Heart right ventricle (tissue), 16 donors: ENCODE measurements at regions not wholly inside any gene's neighbourhood (a gene's known extent, or its start where the extent isn't known, plus 50 kb on each side); places are given as distances from the start of the nearest gene placed in this dataset.

Source experiments
- ATAC-seq, 8 donors: fragments of 200-7000 bp; cut with Tn5 transposase; one replicate each; pipeline ENCODE4 v1.9.1; 2020; ENCODE audit warnings: mild to moderate bottlenecking in 8 of 8, moderate library complexity in 8 of 8, moderate number of reproducible peaks in 1 of 8
- DNase-seq, 2 donors: peaks; one replicate each; pipeline ENCODE4 v3.0.0-alpha.2; 2020
- H3K27ac ChIP-seq, 10 donors: fragments of 200-600 bp; sonication (generic) in 2 of 10; one replicate each; pipeline versions ENCODE4 v1.5.0 to v1.8.0; 2020 to 2022; ENCODE audit warnings: mild to moderate bottlenecking in 3 of 10
- H3K27me3 ChIP-seq, 7 donors: fragments of 200-600 bp; one replicate each; pipeline ENCODE4 v1.8.0; 2021 to 2022; ENCODE audit warnings: mild to moderate bottlenecking in 2 of 7
- H3K36me3 ChIP-seq, 9 donors: fragments of 200-600 bp; sonication (generic) in 1 of 9; one replicate each; pipeline versions ENCODE4 v1.5.0 to v1.8.0; 2020 to 2022; ENCODE audit warnings: mild to moderate bottlenecking in 2 of 9
- H3K4me1 ChIP-seq, 9 donors: fragments of 200-600 bp; sonication (generic) in 1 of 9; one replicate each; pipeline versions ENCODE4 v1.5.0 to v1.8.0; 2020 to 2022; ENCODE audit warnings: mild to moderate bottlenecking in 4 of 9
- H3K4me3 ChIP-seq, 10 donors: fragments of 200-600 bp; sonication (generic) in 2 of 10; one replicate each; pipeline versions ENCODE4 v1.5.0 to v1.8.0; 2020 to 2022; ENCODE audit warnings: mild to moderate bottlenecking in 7 of 10, moderate library complexity in 2 of 10
- H3K9me3 ChIP-seq, 11 donors: fragments of 200-600 bp in 10 of 11; sonication (generic) in 2 of 11; one replicate each; pipeline versions ENCODE4 v1.5.0 to v1.8.0; 2013 to 2022; ENCODE audit warnings: mild to moderate bottlenecking in 2 of 11, control low read depth in 1 of 11, moderate library complexity in 1 of 11
- CTCF ChIP-seq, 9 donors: fragments of 200-600 bp; sonication (generic) in 2 of 9; IDR thresholded peaks; one replicate each; pipeline versions ENCODE4 v1.5.0 to v1.8.0; 2021 to 2022; ENCODE audit warnings: antibody characterized with exemption in 9 of 9, mild to moderate bottlenecking in 5 of 9, moderate library complexity in 1 of 9
- WGBS, 2 donors: extraction: QIAGEN DNeasy Blood & Tissue Kit; methylation state at CpG; one replicate each; pipeline ENCODE4 v1.1.7; 2013; ENCODE audit warnings: inconsistent platforms in 1 of 2; 5-methylcytosine and 5-hydroxymethylcytosine counted together
- intact Hi-C, 10 donors: fragments of 100-400 bp; cut with DNase I; formaldehyde crosslinking; loops; one replicate each; pipeline versions ENCODE4 v1.11.1 to v1.14.2; 2022
- donor health status: Arrhythmogenic right ventricular cardiomyopathy.
- donor health status: ischemic (EF 13 %, LVEDD 7.1; RV severe dilation, severe dysfunction).
- donor health status: healthy with polysubstance abuse.
- donor health status: DM: no; HTN: yes; CAD: no.
- donor health status: DM: no; HTN: no; CAD: no.
- donor health status: ischemic (EF 25% LVEDD 6.9; RV normal size, moderate dysfunction).
- donor health status: ischemic (EF 25% LVEDD 5.7; RV mildly dilated, moderate dysfunction).
- donor health status: healthy.
- donor health status: DM: yes; HTN: yes; CAD: no.
- donor health status: Ischemic cardiomyopathy.
- donor health status: ischemic (EF 35%, LVEDD 5.7; RV mildly dilated, moderate dysfunction).
- donor health status: nonischemic (EF 11% LVEDD 7.7; RV severe dilation, severe dysfunction).
- donor health status: DM: yes; HTN: yes; CAD: no.
- donor health status: PGD.
- donor health status: ischemic (EF 29% LVEDD 5.4; RV normal size, mild dysfunction).
- donor health status: nonischemic (EF 23%, LVEDD 6.1; RV moderate dilation, normal function).

- DNase-seq: no peak
- intact Hi-C loops: no loop called here
- WGBS, 2 donors: 81 to 92% methylated on average over 1 of the region's 1 CpG
These were observed 454.8 kb upstream of the CBLB start for GRCh38 chr3:106323586-106323985.

GRCh38 chr3:106326941-106327695 is 458.3 kb upstream of the CBLB start:
- H3K4me3 ChIP-seq: no peak overlapping the region
- H3K27me3 ChIP-seq: no peaks in the 10 kb centered on the region
- H3K27ac ChIP-seq: no peak overlapping the region
- DNase-seq (no peak), ATAC-seq (no peak)
- intact Hi-C loops: no loop called here
- H3K9me3 ChIP-seq: peaks cover 0 to 22% (median 11%) of the 10 kb centered on the region in 11 donors
- no peaks in the 10 kb centered on the region for H3K36me3 ChIP-seq
- no peak for TF ChIP-seq CTCF (IDR thresholded peaks at IDR 0.05)
- H3K4me1 ChIP-seq: no peaks in the 10 kb centered on the region
- WGBS, 2 donors: 58 to 64% methylated on average over 4 of the region's 4 CpGs

More at GRCh38 chr3:106323586-106323985, 454.8 kb upstream of the CBLB start:
- H3K9me3 ChIP-seq: peaks cover 0 to 22% (median 11%) of the 10 kb centered on the region in 11 donors
- no peaks in the 10 kb centered on the region for H3K4me1 ChIP-seq
- no peak overlapping the region for H3K4me3 ChIP-seq
- no peak for ATAC-seq
- no peaks in the 10 kb centered on the region for H3K36me3 ChIP-seq
- no peak for TF ChIP-seq CTCF (IDR thresholded peaks at IDR 0.05)
- no peaks in the 10 kb centered on the region for H3K27me3 ChIP-seq
- H3K27ac ChIP-seq: no peak overlapping the region

- no peak overlapping the region for H3K4me3 ChIP-seq
- H3K27me3 ChIP-seq: no peaks in the 10 kb centered on the region
- no peaks in the 10 kb centered on the region for H3K4me1 ChIP-seq
- no peak overlapping the region for H3K27ac ChIP-seq
- H3K9me3 ChIP-seq: peaks cover 0 to 22% (median 11%) of the 10 kb centered on the region in 11 donors
- no peak for ATAC-seq
- intact Hi-C loops: no loop called here
- H3K36me3 ChIP-seq: no peaks in the 10 kb centered on the region
- WGBS, 2 donors: 89 to 93% methylated on average over 1 of the region's 1 CpG
- no peak for DNase-seq
- TF ChIP-seq CTCF (IDR thresholded peaks at IDR 0.05): no peak
These were observed 458.8 kb upstream of the CBLB start for GRCh38 chr3:106327696-106328025.

GRCh38 chr3:106328224-106328623 is 459.4 kb upstream of the CBLB start:
- ATAC-seq: no peak

More at GRCh38 chr3:106328224-106328623, 459.4 kb upstream of the CBLB start:
- Histone ChIP-seq H3K27me3 (no peaks in the 10 kb centered on the region), H3K36me3 (no peaks in the 10 kb centered on the region), H3K4me3 (no peak overlapping the region), H3K27ac (no peak overlapping the region), H3K9me3 (peaks cover 0 to 21% (median 11%) of the 10 kb centered on the region in 11 donors), H3K4me1 (no peaks in the 10 kb centered on the region)
- TF ChIP-seq CTCF (IDR thresholded peaks at IDR 0.05): no peak
- DNase-seq: no peak
- intact Hi-C loops: no loop called here
- WGBS, 2 donors: 94 to 95% methylated on average over 2 of the region's 2 CpGs
